ENCODE measurements at regions not wholly inside any gene's neighbourhood (a gene's known extent, or its start where the extent isn't known, plus 50 kb on each side); places are given as distances from the start of the nearest gene placed in this dataset.

- BruUV-seq (replicated peaks), result no TSS peak
- TF ChIP-seq CTCF (conservative IDR thresholded peaks at IDR 0.05) (no peak), EZH2 (IDR thresholded peaks at IDR 0.05; ENCODE audit: low read depth) (no peak)
- DNase-seq, result no peak
- Histone ChIP-seq H4K20me1 (ENCODE audit: insufficient read depth) (no peaks in the 10 kb centered on the region), H3K9me2 (ENCODE audit: insufficient read depth) (no peaks in the 10 kb centered on the region), H3K4me1 (replicated peaks; ENCODE audit: insufficient read depth) (no peaks in the 10 kb centered on the region), H2AFZ (no peak overlapping the region), H3K36me3 (ENCODE audit: low read depth) (no peaks in the 10 kb centered on the region), H3K27me3 (ENCODE audit: insufficient read depth, low read depth) (no peaks in the 10 kb centered on the region), H3K79me2 (ENCODE audit: low read depth) (no peaks in the 10 kb centered on the region), H3K27ac (no peak overlapping the region), H3K4me3 (no peak overlapping the region), H3K9me3 (ENCODE audit: insufficient read depth, low read depth) (no peaks in the 10 kb centered on the region), H3F3A (ENCODE audit: insufficient read depth, low read depth) (no peaks in the 10 kb centered on the region), H3K4me2 (no peak overlapping the region)
- intact Hi-C loops (cut with micrococcal nuclease; ENCODE audit: unreplicated experiment), result no loop called here
- CTCF ChIA-PET, result no interaction called here
- POLR2A ChIA-PET (ENCODE audit: unreplicated experiment), result no interaction called here
Observed at GRCh38 chr6:14467591-14467990, 350.0 kb downstream of the CD83 start.

GRCh38 chr6:14468647-14469321 lies 351.2 kb downstream of the CD83 start:
- no TSS peak for BruUV-seq (replicated peaks)
- TF ChIP-seq EZH2 (IDR thresholded peaks at IDR 0.05; ENCODE audit: low read depth), result no peak
- TF ChIP-seq CTCF (conservative IDR thresholded peaks at IDR 0.05), result no peak
- H3K4me1 ChIP-seq (replicated peaks; ENCODE audit: insufficient read depth), result no peaks in the 10 kb centered on the region

GRCh38 chr6:14470101-14470500 lies 352.5 kb downstream of the CD83 start:
- no peak for DNase-seq
- no peaks in the 10 kb centered on the region for H3K9me2 ChIP-seq (ENCODE audit: insufficient read depth)
- no peaks in the 10 kb centered on the region for H3K36me3 ChIP-seq (ENCODE audit: low read depth)
- H3K9me3 ChIP-seq (ENCODE audit: insufficient read depth, low read depth), result no peaks in the 10 kb centered on the region
- no peaks in the 10 kb centered on the region for H3K4me1 ChIP-seq (replicated peaks; ENCODE audit: insufficient read depth)
- TF ChIP-seq EZH2 (IDR thresholded peaks at IDR 0.05; ENCODE audit: low read depth) (no peak), CTCF (conservative IDR thresholded peaks at IDR 0.05) (no peak)
- no peak overlapping the region for H3K27ac ChIP-seq
- ChIA-PET POLR2A (ENCODE audit: unreplicated experiment) (no interaction called here), CTCF (no interaction called here)
- intact Hi-C loops (cut with micrococcal nuclease; ENCODE audit: unreplicated experiment), result no loop called here
- BruUV-seq (replicated peaks), result no TSS peak
- H4K20me1 ChIP-seq (ENCODE audit: insufficient read depth), result no peaks in the 10 kb centered on the region
- no peak overlapping the region for H3K4me3 ChIP-seq
- no peaks in the 10 kb centered on the region for H3K27me3 ChIP-seq (ENCODE audit: insufficient read depth, low read depth)
- H3F3A ChIP-seq (ENCODE audit: insufficient read depth, low read depth), result no peaks in the 10 kb centered on the region
- no peak overlapping the region for H2AFZ ChIP-seq
- H3K4me2 ChIP-seq, result no peak overlapping the region
- H3K79me2 ChIP-seq (ENCODE audit: low read depth), result no peaks in the 10 kb centered on the region

More at GRCh38 chr6:14468647-14469321, 351.2 kb downstream of the CD83 start:
- intact Hi-C loops (cut with micrococcal nuclease; ENCODE audit: unreplicated experiment), result no loop called here
- H3K9me3 ChIP-seq (ENCODE audit: insufficient read depth, low read depth), result no peaks in the 10 kb centered on the region
- H3F3A ChIP-seq (ENCODE audit: insufficient read depth, low read depth), result no peaks in the 10 kb centered on the region
- H3K4me2 ChIP-seq, result no peak overlapping the region
- POLR2A ChIA-PET (ENCODE audit: unreplicated experiment), result no interaction called here
- no peaks in the 10 kb centered on the region for H3K36me3 ChIP-seq (ENCODE audit: low read depth)
- no peaks in the 10 kb centered on the region for H3K79me2 ChIP-seq (ENCODE audit: low read depth)
- no peaks in the 10 kb centered on the region for H3K9me2 ChIP-seq (ENCODE audit: insufficient read depth)
- no peak overlapping the region for H3K4me3 ChIP-seq
- no peak for DNase-seq
- CTCF ChIA-PET, result no interaction called here
- no peak overlapping the region for H3K27ac ChIP-seq
- H4K20me1 ChIP-seq (ENCODE audit: insufficient read depth), result no peaks in the 10 kb centered on the region
- H3K27me3 ChIP-seq (ENCODE audit: insufficient read depth, low read depth), result no peaks in the 10 kb centered on the region
- no peak overlapping the region for H2AFZ ChIP-seq
